Trophoblast cell (in vitro differentiated cells and primary cell): ENCODE measurements at regions not wholly inside any gene's neighbourhood (a gene's known extent, or its start where the extent isn't known, plus 50 kb on each side); places are given as distances from the start of the nearest gene placed in this dataset.

ENCODE experiments used
- DNase-seq, 2 donors: peaks; one replicate each; pipeline ENCODE4 v3.0.0-alpha.2; 2016
- H2AFZ ChIP-seq: 2 replicates; pipeline ENCODE4 v1.6.1; 2013; ENCODE audit warnings: low read length, moderate library complexity, mild to moderate bottlenecking; ENCODE audit not compliant: insufficient read depth, poor library complexity
- H2AK5ac ChIP-seq: 2 replicates; pipeline ENCODE4 v1.6.1; 2013; ENCODE audit warnings: mild to moderate bottlenecking, low read length
- H2BK120ac ChIP-seq: 2 replicates; pipeline ENCODE4 v1.6.1; 2013; ENCODE audit warnings: low read length, mild to moderate bottlenecking, moderate library complexity; ENCODE audit not compliant: insufficient read depth, poor library complexity
- H2BK12ac ChIP-seq: 2 replicates; pipeline ENCODE4 v1.6.1; 2013; ENCODE audit warnings: mild to moderate bottlenecking, low read length, moderate library complexity
- H2BK5ac ChIP-seq: 2 replicates; pipeline ENCODE4 v1.6.1; 2013; ENCODE audit warnings: low read length, low read depth, moderate library complexity, mild to moderate bottlenecking; ENCODE audit not compliant: poor library complexity
- H3K14ac ChIP-seq: 2 replicates; pipeline ENCODE4 v1.6.1; 2013; ENCODE audit warnings: mild to moderate bottlenecking, low read length
- H3K18ac ChIP-seq: 2 replicates; pipeline ENCODE4 v1.6.1; 2013; ENCODE audit warnings: mild to moderate bottlenecking, low read length
- H3K23ac ChIP-seq: 2 replicates; pipeline ENCODE4 v1.6.1; 2013; ENCODE audit warnings: low read length
- H3K27ac ChIP-seq: 2 replicates; pipeline ENCODE4 v1.5.1; 2013; ENCODE audit warnings: low read depth, mild to moderate bottlenecking, inconsistent platforms, low read length, moderate library complexity
- H3K27me3 ChIP-seq: 2 replicates; pipeline ENCODE4 v1.6.1; 2013; ENCODE audit warnings: inconsistent platforms, mild to moderate bottlenecking, low read length, moderate library complexity; ENCODE audit not compliant: insufficient read depth
- H3K36me3 ChIP-seq, 2 experiments: 1 replicate in 1 of 2; 2 replicates in 1 of 2; pipeline ENCODE4 v1.6.1; 2013; ENCODE audit warnings: low read length in 2 of 2, mild to moderate bottlenecking in 2 of 2, moderate library complexity in 1 of 2; ENCODE audit not compliant: insufficient read depth in 2 of 2, control insufficient read depth in 1 of 2
- H3K4ac ChIP-seq: 2 replicates; pipeline ENCODE4 v1.6.1; 2013; ENCODE audit warnings: low read depth, mild to moderate bottlenecking, low read length, moderate library complexity
- H3K4me1 ChIP-seq, 2 experiments: 1 replicate in 1 of 2; 2 replicates in 1 of 2; pipeline ENCODE4 v1.6.1; 2013; ENCODE audit warnings: low read length in 2 of 2, mild to moderate bottlenecking in 2 of 2, moderate library complexity in 1 of 2; ENCODE audit not compliant: insufficient read depth in 2 of 2, control insufficient read depth in 1 of 2
- H3K4me2 ChIP-seq: 2 replicates; pipeline ENCODE4 v1.6.1; 2013; ENCODE audit warnings: inconsistent platforms, mild to moderate bottlenecking, low read length, moderate library complexity
- H3K4me3 ChIP-seq: 2 replicates; pipeline ENCODE4 v1.5.1; 2013; ENCODE audit warnings: mild to moderate bottlenecking, low read depth, low read length, inconsistent platforms
- H3K79me1 ChIP-seq: one replicate; pipeline ENCODE4 v1.6.1; 2013; ENCODE audit warnings: low read length
- H3K79me2 ChIP-seq: 2 replicates; pipeline ENCODE4 v1.6.1; 2013; ENCODE audit warnings: low read length, mild to moderate bottlenecking; ENCODE audit not compliant: control insufficient read depth, insufficient read depth, poor library complexity
- H3K9ac ChIP-seq: 2 replicates; pipeline ENCODE4 v1.6.1; 2013; ENCODE audit warnings: mild to moderate bottlenecking, low read length
- H3K9me3 ChIP-seq: 2 replicates; pipeline ENCODE4 v1.6.1; 2013; ENCODE audit warnings: low read depth, mild to moderate bottlenecking, control low read depth, inconsistent platforms, low read length; ENCODE audit not compliant: insufficient read depth
- H4K12ac ChIP-seq: 2 replicates; pipeline ENCODE4 v1.6.1; 2013; ENCODE audit warnings: low read depth, mild to moderate bottlenecking, low read length, moderate library complexity
- H4K8ac ChIP-seq: 2 replicates; pipeline ENCODE4 v1.6.1; 2013; ENCODE audit warnings: low read depth, mild to moderate bottlenecking, low read length, moderate library complexity
- H4K91ac ChIP-seq: one replicate; pipeline ENCODE4 v1.6.1; 2013; ENCODE audit warnings: low read depth, mild to moderate bottlenecking, low read length, moderate library complexity
- WGBS: extraction: QIAGEN DNeasy Blood & Tissue Kit; methylation state at CpG from one replicate; pipeline ENCODE4 v1.1.7; 2013; ENCODE audit warnings: missing lambda C conversion rate; ENCODE audit not compliant: insufficient read length, insufficient coverage; ENCODE audit errors: extremely low coverage; 5-methylcytosine and 5-hydroxymethylcytosine counted together

DNA sequence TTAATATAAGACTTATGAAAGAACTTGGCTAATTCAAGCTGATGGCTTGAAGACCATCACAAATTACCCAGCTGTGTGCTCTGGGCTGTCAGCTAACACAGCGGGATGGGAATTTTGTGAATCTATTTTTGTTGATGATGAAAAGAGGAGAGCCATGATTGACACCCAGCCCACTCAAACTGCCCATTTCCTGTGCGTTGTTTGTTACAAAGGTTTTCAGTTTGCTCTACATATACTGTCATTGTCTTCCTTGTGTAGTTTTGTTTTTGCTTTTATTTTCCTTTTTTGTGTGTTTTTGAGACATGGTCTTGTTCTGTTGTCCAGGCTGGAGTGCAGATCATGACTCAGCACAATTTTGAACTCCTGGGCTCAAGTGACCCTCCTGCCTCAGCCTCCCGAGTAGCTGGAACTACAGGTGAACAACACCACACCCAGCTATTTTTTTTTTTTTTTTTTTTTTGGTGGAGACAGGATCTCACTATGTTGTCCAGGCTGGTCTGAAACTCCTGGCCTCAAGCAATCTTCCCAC is 400.3 kb downstream of the ICE1 start:
- no peak overlapping the region for H4K12ac ChIP-seq
- no peak overlapping the region for H3K4ac ChIP-seq
- no peak for DNase-seq
- no CpG with 5 or more reads among the region's 3 CpGs for WGBS
- H2AFZ ChIP-seq: no peak overlapping the region
- H4K91ac ChIP-seq: no peak overlapping the region
- H3K27ac ChIP-seq: no peak overlapping the region
- H3K14ac ChIP-seq: no peak overlapping the region
- no peak overlapping the region for H3K4me3 ChIP-seq
- H3K27me3 ChIP-seq: no peaks in the 10 kb centered on the region
- no peaks in the 10 kb centered on the region for H3K4me1 ChIP-seq
- H3K23ac ChIP-seq: no peak overlapping the region
- H3K4me2 ChIP-seq: no peak overlapping the region
- H3K9me3 ChIP-seq: no peaks in the 10 kb centered on the region
- no peak overlapping the region for H2AK5ac ChIP-seq
- H3K36me3 ChIP-seq: no peaks in the 10 kb centered on the region
- no peak overlapping the region for H3K18ac ChIP-seq
- no peaks in the 10 kb centered on the region for H3K79me1 ChIP-seq
- no peak overlapping the region for H4K8ac ChIP-seq
- no peaks in the 10 kb centered on the region for H3K79me2 ChIP-seq
- no peak overlapping the region for H3K9ac ChIP-seq
- no peak overlapping the region for H2BK5ac ChIP-seq
- H2BK12ac ChIP-seq: no peak overlapping the region
- no peak overlapping the region for H2BK120ac ChIP-seq

DNA sequence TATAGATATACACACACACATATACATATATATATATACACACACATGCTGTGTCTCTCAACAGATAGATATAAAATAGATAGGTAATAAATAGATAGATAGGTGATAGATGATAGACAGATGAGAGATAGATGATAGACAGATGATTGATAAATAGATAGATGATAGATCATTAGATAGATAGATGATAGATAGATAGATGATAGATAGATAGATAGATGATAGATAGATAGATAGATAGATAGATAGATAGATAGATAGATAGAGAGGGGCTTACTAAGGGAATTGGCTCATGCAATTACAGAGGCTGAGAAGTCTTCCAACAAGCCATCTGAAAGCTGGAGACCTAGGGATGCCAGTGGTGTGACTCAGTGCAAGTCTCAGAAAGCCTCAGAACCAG is 394.5 kb downstream of the ICE1 start:
- H3K9ac ChIP-seq: no peak overlapping the region
- H3K14ac ChIP-seq: no peak overlapping the region
- no peak overlapping the region for H3K23ac ChIP-seq
- H3K9me3 ChIP-seq: no peaks in the 10 kb centered on the region
- H3K36me3 ChIP-seq: no peaks in the 10 kb centered on the region
- H3K18ac ChIP-seq: no peak overlapping the region
- no peak overlapping the region for H4K8ac ChIP-seq
- no peak overlapping the region for H3K4me3 ChIP-seq
- no peak overlapping the region for H4K12ac ChIP-seq
- H3K4me1 ChIP-seq: no peaks in the 10 kb centered on the region
- no peak overlapping the region for H4K91ac ChIP-seq
- no peaks in the 10 kb centered on the region for H3K27me3 ChIP-seq
- H3K4me2 ChIP-seq: no peak overlapping the region
- no peak overlapping the region for H2AFZ ChIP-seq
- no peaks in the 10 kb centered on the region for H3K79me1 ChIP-seq
- H2BK12ac ChIP-seq: no peak overlapping the region
- no peaks in the 10 kb centered on the region for H3K79me2 ChIP-seq
- H2AK5ac ChIP-seq: no peak overlapping the region
- no peak for DNase-seq
- no peak overlapping the region for H3K4ac ChIP-seq
- H3K27ac ChIP-seq: no peak overlapping the region
- H2BK120ac ChIP-seq: no peak overlapping the region
- H2BK5ac ChIP-seq: no peak overlapping the region

DNA sequence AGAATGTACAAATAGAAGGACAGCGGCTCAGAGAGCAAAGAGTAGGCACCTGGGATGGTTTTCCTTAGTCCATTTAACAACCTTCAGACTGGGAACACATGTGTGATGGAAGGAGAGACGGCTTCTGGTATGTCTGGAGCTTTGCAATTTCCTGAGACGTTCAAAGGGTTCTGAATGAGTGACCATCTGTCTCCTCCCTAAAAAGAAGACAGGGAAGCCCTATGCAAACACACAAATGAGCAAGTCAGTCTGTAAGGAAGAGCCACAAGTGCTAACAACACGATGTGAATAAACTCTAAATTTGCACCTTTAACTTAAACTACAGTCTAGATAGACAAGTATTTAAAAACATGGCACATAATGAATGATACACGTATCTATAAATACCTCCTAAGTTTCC is 391.0 kb downstream of the ICE1 start:
- no peak overlapping the region for H3K4me3 ChIP-seq
- H3K4ac ChIP-seq: no peak overlapping the region
- no peak for DNase-seq
- H3K23ac ChIP-seq: no peak overlapping the region
- no peak overlapping the region for H2BK12ac ChIP-seq
- no peak overlapping the region for H2BK120ac ChIP-seq
- H4K91ac ChIP-seq: no peak overlapping the region
- no peak overlapping the region for H3K4me2 ChIP-seq
- no peak overlapping the region for H2AFZ ChIP-seq
- no peaks in the 10 kb centered on the region for H3K27me3 ChIP-seq
- no peak overlapping the region for H2AK5ac ChIP-seq
- H3K9ac ChIP-seq: no peak overlapping the region
- no peak overlapping the region for H3K18ac ChIP-seq
- no peaks in the 10 kb centered on the region for H3K79me2 ChIP-seq
- peaks cover 2% of the 10 kb centered on the region for H3K9me3 ChIP-seq
- no peaks in the 10 kb centered on the region for H3K79me1 ChIP-seq
- no peak overlapping the region for H3K27ac ChIP-seq
- WGBS: no CpG with 5 or more reads among the region's 5 CpGs
- H3K14ac ChIP-seq: no peak overlapping the region
- H3K4me1 ChIP-seq: no peaks in the 10 kb centered on the region
- no peaks in the 10 kb centered on the region for H3K36me3 ChIP-seq
- H2BK5ac ChIP-seq: no peak overlapping the region
- no peak overlapping the region for H4K12ac ChIP-seq
- H4K8ac ChIP-seq: no peak overlapping the region

DNA sequence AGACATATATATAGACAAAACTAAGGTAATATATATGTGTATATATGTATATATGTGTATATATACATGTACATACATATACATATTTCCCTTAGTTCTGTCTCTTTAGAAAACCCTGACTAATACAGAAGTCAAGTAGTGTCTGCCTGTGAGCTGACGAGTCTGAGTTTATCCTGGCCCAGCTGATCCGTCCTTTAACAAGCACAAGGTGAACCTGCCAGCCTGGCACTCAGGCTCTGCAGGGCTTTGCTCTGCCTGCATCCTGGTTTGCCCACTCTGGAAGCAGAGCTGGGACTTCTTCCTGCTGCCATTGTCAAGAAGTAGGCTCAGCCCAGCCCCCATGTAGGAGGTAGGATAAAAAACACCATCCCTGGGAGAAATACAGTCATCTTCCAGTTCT is 388.0 kb downstream of the ICE1 start:
- Histone ChIP-seq H2AFZ (no peak overlapping the region), H2AK5ac (no peak overlapping the region), H2BK5ac (no peak overlapping the region), H3K36me3 (no peaks in the 10 kb centered on the region), H3K4me1 (no peaks in the 10 kb centered on the region), H3K23ac (no peak overlapping the region), H3K14ac (no peak overlapping the region), H2BK120ac (no peak overlapping the region), H3K4ac (no peak overlapping the region), H3K27me3 (no peaks in the 10 kb centered on the region), H3K27ac (no peak overlapping the region), H3K79me2 (no peaks in the 10 kb centered on the region), H3K79me1 (no peaks in the 10 kb centered on the region), H3K9me3 (peaks cover 2% of the 10 kb centered on the region), H2BK12ac (no peak overlapping the region), H3K9ac (no peak overlapping the region), H3K4me2 (no peak overlapping the region), H4K12ac (no peak overlapping the region), H3K18ac (no peak overlapping the region), H4K91ac (no peak overlapping the region), H4K8ac (no peak overlapping the region), H3K4me3 (no peak overlapping the region)
- WGBS: no CpG with 5 or more reads among the region's 2 CpGs
- no peak for DNase-seq
